H9 (cell line): ENCODE measurements at regions not wholly inside any gene's neighbourhood (a gene's known extent, or its start where the extent isn't known, plus 50 kb on each side); places are given as distances from the start of the nearest gene placed in this dataset.

ENCODE experiments used
- DNase-seq: peaks from one replicate; pipeline ENCODE4 v3.0.0-alpha.2; 2017
- H2AFZ ChIP-seq: one replicate; pipeline ENCODE4 v1.6.1; 2013; ENCODE audit warnings: mild to moderate bottlenecking, low read length, control low read depth, moderate library complexity
- H2AK5ac ChIP-seq: 2 replicates; pipeline ENCODE4 v1.6.1; 2013; ENCODE audit warnings: low read length, control low read depth, mixed read lengths; ENCODE audit not compliant: insufficient read length
- H2BK120ac ChIP-seq: one replicate; pipeline ENCODE4 v1.6.1; 2013; ENCODE audit warnings: low read depth, mild to moderate bottlenecking, low read length, control low read depth, inconsistent platforms; ENCODE audit not compliant: poor library complexity, severe bottlenecking
- H2BK12ac ChIP-seq: 2 replicates; pipeline ENCODE4 v1.6.1; 2013; ENCODE audit warnings: low read length, control low read depth, mixed read lengths, low read depth; ENCODE audit not compliant: insufficient read length
- H2BK15ac ChIP-seq: 2 replicates; pipeline ENCODE4 v1.6.1; 2013; ENCODE audit warnings: low read depth, low read length, control low read depth
- H2BK20ac ChIP-seq: one replicate; pipeline ENCODE4 v1.6.1; 2013; ENCODE audit warnings: low read depth, mild to moderate bottlenecking, low read length, control low read depth, inconsistent platforms; ENCODE audit not compliant: poor library complexity, severe bottlenecking
- H2BK5ac ChIP-seq: 2 replicates; pipeline ENCODE4 v1.6.1; 2013; ENCODE audit warnings: low read length, control low read depth, mixed read lengths; ENCODE audit not compliant: insufficient read length
- H3K14ac ChIP-seq: 2 replicates; pipeline ENCODE4 v1.6.1; 2013; ENCODE audit warnings: low read length, control low read depth; ENCODE audit not compliant: insufficient read depth
- H3K18ac ChIP-seq: 2 replicates; pipeline ENCODE4 v1.6.1; 2013; ENCODE audit warnings: low read depth, mild to moderate bottlenecking, mixed read lengths, low read length, control low read depth; ENCODE audit not compliant: insufficient read length
- H3K23ac ChIP-seq: 2 replicates; pipeline ENCODE4 v1.6.1; 2013; ENCODE audit warnings: low read length, control low read depth, mixed read lengths, low read depth; ENCODE audit not compliant: insufficient read length
- H3K23me2 ChIP-seq: 2 replicates; pipeline ENCODE4 v1.6.1; 2013; ENCODE audit warnings: low read depth, mild to moderate bottlenecking, mixed read lengths, low read length, control low read depth; ENCODE audit not compliant: insufficient read length, poor library complexity, severe bottlenecking
- H3K27ac ChIP-seq: 2 replicates; pipeline ENCODE4 v1.5.1; 2013; ENCODE audit warnings: low read length, control low read depth, mixed read lengths, low read depth; ENCODE audit not compliant: insufficient read length
- H3K27me3 ChIP-seq: 2 replicates; pipeline ENCODE4 v1.6.1; 2013; ENCODE audit warnings: low read length, control low read depth, inconsistent platforms; ENCODE audit not compliant: insufficient read depth
- H3K4ac ChIP-seq: 2 replicates; pipeline ENCODE4 v1.6.1; 2013; ENCODE audit warnings: low read depth, mild to moderate bottlenecking, control low read depth, inconsistent platforms, low read length, moderate library complexity
- H3K4me1 ChIP-seq: 2 replicates; pipeline ENCODE4 v1.6.1; 2013; ENCODE audit warnings: low read length, control low read depth, inconsistent platforms; ENCODE audit not compliant: insufficient read depth
- H3K4me2 ChIP-seq: 2 replicates; pipeline ENCODE4 v1.6.1; 2013; ENCODE audit warnings: low read length, control low read depth, mixed read lengths; ENCODE audit not compliant: insufficient read length, insufficient read depth
- H3K56ac ChIP-seq: 2 replicates; pipeline ENCODE4 v1.6.1; 2013; ENCODE audit warnings: low read depth, mild to moderate bottlenecking, mixed read lengths, low read length, control low read depth; ENCODE audit not compliant: insufficient read length
- H3K79me1 ChIP-seq: 2 replicates; pipeline ENCODE4 v1.6.1; 2013; ENCODE audit warnings: low read depth, mild to moderate bottlenecking, moderate library complexity, low read length, control low read depth, inconsistent platforms; ENCODE audit not compliant: insufficient read depth, poor library complexity, severe bottlenecking
- H3K79me2 ChIP-seq: 2 replicates; pipeline ENCODE4 v1.6.1; 2013; ENCODE audit warnings: low read length, control low read depth, inconsistent platforms; ENCODE audit not compliant: insufficient read depth
- H3K9ac ChIP-seq: 2 replicates; pipeline ENCODE4 v1.6.1; 2013; ENCODE audit warnings: low read length, control low read depth, mixed read lengths; ENCODE audit not compliant: insufficient read length; ENCODE audit errors: extremely low read depth
- H3K9me3 ChIP-seq: one replicate; pipeline ENCODE4 v1.6.1; 2013; ENCODE audit warnings: low read depth, low read length, inconsistent platforms; ENCODE audit not compliant: control insufficient read depth
- H3T11ph ChIP-seq: one replicate; pipeline ENCODE4 v1.6.1; 2013; ENCODE audit warnings: mild to moderate bottlenecking, low read length, control low read depth, inconsistent platforms
- H4K20me1 ChIP-seq: one replicate; pipeline ENCODE4 v1.6.1; 2013; ENCODE audit not compliant: control insufficient read depth, insufficient read length, insufficient read depth
- H4K5ac ChIP-seq: 2 replicates; pipeline ENCODE4 v1.6.1; 2013; ENCODE audit warnings: low read depth, mild to moderate bottlenecking, mixed read lengths, low read length, control low read depth; ENCODE audit not compliant: insufficient read length
- H4K8ac ChIP-seq: replicated peaks from 2 replicates; pipeline ENCODE4 v1.6.1; 2013; ENCODE audit warnings: low read length, control low read depth, mixed read lengths, low read depth; ENCODE audit not compliant: insufficient read length
- H4K91ac ChIP-seq: 2 replicates; pipeline ENCODE4 v1.6.1; 2013; ENCODE audit warnings: low read depth, mild to moderate bottlenecking, moderate library complexity, mixed read lengths, low read length, control low read depth; ENCODE audit not compliant: insufficient read length
- H3K27ac Mint-ChIP-seq, 3 experiments: 2 replicates in 2 of 3; 3 replicates in 1 of 3; pipeline ENCODE4 v1.8.0; 2020 to 2021; ENCODE audit warnings: mixed read lengths in 3 of 3, mild to moderate bottlenecking in 1 of 3, moderate library complexity in 1 of 3
- H3K27me3 Mint-ChIP-seq: 2 replicates; pipeline ENCODE4 v1.8.0; 2021; ENCODE audit warnings: low read depth, mild to moderate bottlenecking, moderate library complexity, mixed read lengths
- H3K36me3 Mint-ChIP-seq, 3 experiments: 2 replicates in 2 of 3; 3 replicates in 1 of 3; pipeline ENCODE4 v1.8.0; 2020 to 2021; ENCODE audit warnings: low read depth in 3 of 3, mixed read lengths in 3 of 3; ENCODE audit not compliant: insufficient read depth in 1 of 3
- H3K4me1 Mint-ChIP-seq, 2 experiments: 2 replicates each; pipeline ENCODE4 v1.8.0; 2020; ENCODE audit warnings: mixed read lengths in 2 of 2
- H3K4me3 Mint-ChIP-seq, 2 experiments: 2 replicates in 1 of 2; 3 replicates in 1 of 2; pipeline ENCODE4 v1.8.0; 2020 to 2021; ENCODE audit warnings: mild to moderate bottlenecking in 2 of 2, mixed read lengths in 2 of 2, moderate library complexity in 1 of 2
- H3K9me3 Mint-ChIP-seq, 2 experiments: 2 replicates in 1 of 2; 3 replicates in 1 of 2; pipeline ENCODE4 v1.8.0; 2020; ENCODE audit warnings: mild to moderate bottlenecking in 2 of 2, mixed read lengths in 2 of 2, moderate library complexity in 1 of 2
- WGBS: extraction: QIAGEN DNeasy Blood & Tissue Kit; methylation state at CpG from one replicate; pipeline ENCODE4 v1.1.7; 2013; ENCODE audit warnings: missing lambda C conversion rate, low lambda C conversion rate, mixed read lengths; ENCODE audit not compliant: insufficient read length; ENCODE audit errors: extremely low coverage; 5-methylcytosine and 5-hydroxymethylcytosine counted together
- TF ChIP-seq, protein P1 (sequence below): fragments of 200-600 bp; sonication (generic); conservative IDR thresholded peaks from 3 replicates; pipeline ENCODE4 v1.8.0; 2021; ENCODE audit warnings: antibody characterized with exemption, mild to moderate bottlenecking

DNA sequence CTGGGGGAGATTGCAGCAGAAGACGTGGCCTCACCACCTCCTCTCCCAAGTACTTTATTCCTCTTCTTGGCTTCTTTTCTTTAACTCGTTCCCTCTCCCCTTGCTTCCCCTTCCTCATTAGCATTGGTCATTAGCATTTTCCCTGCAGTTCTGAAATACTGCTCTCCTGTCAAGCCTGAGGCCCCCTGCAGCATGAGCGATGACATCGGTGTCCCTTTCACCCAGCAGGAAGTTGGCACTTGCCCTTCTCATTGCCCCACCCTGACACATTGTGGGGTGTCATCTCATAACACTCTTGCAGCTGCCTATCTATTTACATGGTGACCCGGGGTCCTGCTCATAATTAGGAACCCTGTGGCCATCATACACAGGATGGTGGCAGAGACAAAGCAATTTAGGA lies 167.1 kb downstream of the ARRDC4 start:
- H3K56ac ChIP-seq, result no peak overlapping the region
- no peak overlapping the region for H2AFZ ChIP-seq
- Mint-ChIP-seq H3K27ac (no peak overlapping the region), H3K4me1 (peaks cover 6 to 9% of the 10 kb centered on the region in 2 experiments), H3K9me3 (no peaks in the 10 kb centered on the region), H3K36me3 (no peaks in the 10 kb centered on the region), H3K27me3 (peaks cover 2% of the 10 kb centered on the region; the same call in 1 of the 2 replicates), H3K4me3 (no peak overlapping the region)
- H2BK20ac ChIP-seq, result no peak overlapping the region
- no peak overlapping the region for H3K4ac ChIP-seq
- H2BK120ac ChIP-seq, result no peak overlapping the region
- H2BK15ac ChIP-seq, result no peak overlapping the region
- no peak for DNase-seq
- TF ChIP-seq, protein P1, sequence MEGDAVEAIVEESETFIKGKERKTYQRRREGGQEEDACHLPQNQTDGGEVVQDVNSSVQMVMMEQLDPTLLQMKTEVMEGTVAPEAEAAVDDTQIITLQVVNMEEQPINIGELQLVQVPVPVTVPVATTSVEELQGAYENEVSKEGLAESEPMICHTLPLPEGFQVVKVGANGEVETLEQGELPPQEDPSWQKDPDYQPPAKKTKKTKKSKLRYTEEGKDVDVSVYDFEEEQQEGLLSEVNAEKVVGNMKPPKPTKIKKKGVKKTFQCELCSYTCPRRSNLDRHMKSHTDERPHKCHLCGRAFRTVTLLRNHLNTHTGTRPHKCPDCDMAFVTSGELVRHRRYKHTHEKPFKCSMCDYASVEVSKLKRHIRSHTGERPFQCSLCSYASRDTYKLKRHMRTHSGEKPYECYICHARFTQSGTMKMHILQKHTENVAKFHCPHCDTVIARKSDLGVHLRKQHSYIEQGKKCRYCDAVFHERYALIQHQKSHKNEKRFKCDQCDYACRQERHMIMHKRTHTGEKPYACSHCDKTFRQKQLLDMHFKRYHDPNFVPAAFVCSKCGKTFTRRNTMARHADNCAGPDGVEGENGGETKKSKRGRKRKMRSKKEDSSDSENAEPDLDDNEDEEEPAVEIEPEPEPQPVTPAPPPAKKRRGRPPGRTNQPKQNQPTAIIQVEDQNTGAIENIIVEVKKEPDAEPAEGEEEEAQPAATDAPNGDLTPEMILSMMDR, result no peak
- no peaks in the 10 kb centered on the region for H3K23me2 ChIP-seq
- H3K9ac ChIP-seq, result no peak overlapping the region
- H2BK5ac ChIP-seq, result no peak overlapping the region
- no peaks in the 10 kb centered on the region for H3K79me1 ChIP-seq
- no peak overlapping the region for H3K18ac ChIP-seq
- H4K5ac ChIP-seq, result no peak overlapping the region
- H3K23ac ChIP-seq, result no peak overlapping the region
- H3K4me2 ChIP-seq, result no peak overlapping the region
- H4K91ac ChIP-seq, result no peak overlapping the region
- H3K79me2 ChIP-seq, result no peaks in the 10 kb centered on the region
- no peak overlapping the region for H3T11ph ChIP-seq
- peaks cover 2% of the 10 kb centered on the region; the same call in 1 of the 2 replicates for H3K4me1 ChIP-seq
- H3K9me3 ChIP-seq, result no peaks in the 10 kb centered on the region
- no CpG with 5 or more reads among the region's 5 CpGs for WGBS
- no peaks in the 10 kb centered on the region for H3K27me3 ChIP-seq
- no peak overlapping the region for H2BK12ac ChIP-seq
- no peak overlapping the region for H4K8ac ChIP-seq
- no peaks in the 10 kb centered on the region for H4K20me1 ChIP-seq
- H3K14ac ChIP-seq, result no peak overlapping the region
- no peak overlapping the region for H3K27ac ChIP-seq
- no peak overlapping the region for H2AK5ac ChIP-seq
